ENCODE measurements at regions not wholly inside any gene's neighbourhood (a gene's known extent, or its start where the extent isn't known, plus 50 kb on each side); places are given as distances from the start of the nearest gene placed in this dataset.

- no peak overlapping the region for H3K18ac ChIP-seq (ENCODE audit: insufficient read length, low read depth, low read length)
- no peak overlapping the region for H3K4ac ChIP-seq (ENCODE audit: low read depth, low read length)
- no peak for DNase-seq
- no peaks in the 10 kb centered on the region for H3K23me2 ChIP-seq (ENCODE audit: insufficient read length, low read depth, low read length, poor library complexity, severe bottlenecking)
- H3T11ph ChIP-seq (ENCODE audit: low read length), result no peak overlapping the region
- no peaks in the 10 kb centered on the region for H3K79me2 ChIP-seq (ENCODE audit: insufficient read depth, low read length)
- no peak overlapping the region for H2AFZ ChIP-seq (ENCODE audit: low read length)
- no peak overlapping the region for H2BK12ac ChIP-seq (ENCODE audit: insufficient read length, low read depth, low read length)
- TF ChIP-seq CTCF (conservative IDR thresholded peaks at IDR 0.05), result no peak
- no peaks in the 10 kb centered on the region for H3K79me1 ChIP-seq (ENCODE audit: insufficient read depth, low read depth, low read length, poor library complexity, severe bottlenecking)
- no peak overlapping the region for H3K23ac ChIP-seq (ENCODE audit: insufficient read length, low read depth, low read length)
- no peak overlapping the region for H3K14ac ChIP-seq (ENCODE audit: insufficient read depth, low read length)
- no peak overlapping the region for H4K5ac ChIP-seq (ENCODE audit: insufficient read length, low read depth, low read length)
- no CpG with 5 or more reads among the region's 1 CpG for WGBS (ENCODE audit: extremely low coverage, insufficient read length, low lambda C conversion rate)
- H3K9ac ChIP-seq (ENCODE audit: extremely low read depth, insufficient read length, low read length), result no peak overlapping the region
- H4K8ac ChIP-seq (replicated peaks; ENCODE audit: insufficient read length, low read depth, low read length), result no peak overlapping the region
- H4K91ac ChIP-seq (ENCODE audit: insufficient read length, low read depth, low read length), result no peak overlapping the region
- H3K4me2 ChIP-seq (ENCODE audit: insufficient read depth, insufficient read length, low read length), result no peak overlapping the region
- Mint-ChIP-seq H3K9me3 (no peaks in the 10 kb centered on the region), H3K27me3 (ENCODE audit: low read depth) (no peaks in the 10 kb centered on the region), H3K36me3 (ENCODE audit: insufficient read depth in 1 of 3, low read depth in 3 of 3) (no peaks in the 10 kb centered on the region), H3K4me3 (no peak overlapping the region), H3K4me1 (peaks cover 7 to 9% of the 10 kb centered on the region in 2 experiments), H3K27ac (no peak overlapping the region)
- H3K9me3 ChIP-seq (ENCODE audit: control insufficient read depth, low read depth, low read length), result no peaks in the 10 kb centered on the region
- H2BK120ac ChIP-seq (ENCODE audit: low read depth, low read length, poor library complexity, severe bottlenecking), result no peak overlapping the region
- no peak overlapping the region for H3K56ac ChIP-seq (ENCODE audit: insufficient read length, low read depth, low read length)
- no peak overlapping the region for H2AK5ac ChIP-seq (ENCODE audit: insufficient read length, low read length)
- no peak overlapping the region for H2BK5ac ChIP-seq (ENCODE audit: insufficient read length, low read length)
- no peaks in the 10 kb centered on the region for H4K20me1 ChIP-seq (ENCODE audit: control insufficient read depth, insufficient read depth, insufficient read length)
- H3K27ac ChIP-seq (ENCODE audit: insufficient read length, low read depth, low read length), result no peak overlapping the region
- no peaks in the 10 kb centered on the region for H3K4me1 ChIP-seq (ENCODE audit: insufficient read depth, low read length)
- no peaks in the 10 kb centered on the region for H3K27me3 ChIP-seq (ENCODE audit: insufficient read depth, low read length)
- no peak overlapping the region for H2BK20ac ChIP-seq (ENCODE audit: low read depth, low read length, poor library complexity, severe bottlenecking)
- H2BK15ac ChIP-seq (ENCODE audit: low read depth, low read length), result no peak overlapping the region
These were observed 356.1 kb upstream of the ETAA1 start for GRCh38 chr2:67041051-67041450.

All from H9 (cell line).